Natural killer cell (primary cell): ENCODE measurements at regions not wholly inside any gene's neighbourhood (a gene's known extent, or its start where the extent isn't known, plus 50 kb on each side); places are given as distances from the start of the nearest gene placed in this dataset.
"Not testable (repeated sequence)": the region's sequence is repeated elsewhere in the genome, so short reads cannot be mapped to it uniquely, and the experiment has no call there.

Experiments
- ATAC-seq, 3 donors: fragments of 150-1000 bp in 2 of 3; fragments of 200-7000 bp in 1 of 3; cut with Tn5 transposase; 1 replicate in 1 of 3; 2 replicates in 2 of 3; pipeline ENCODE4 v1.10.0; 2021; ENCODE audit warnings: mild to moderate bottlenecking in 2 of 3, moderate library complexity in 2 of 3
- DNase-seq, 2 donors: peaks; one replicate each; pipeline versions ENCODE4 v3.0.0 to v3.0.0-alpha.2; 2013 to 2021; ENCODE audit warnings: mixed read lengths in 1 of 2
- H3K27ac ChIP-seq: one replicate; pipeline ENCODE4 v1.5.1; 2013; ENCODE audit warnings: mild to moderate bottlenecking, low read length
- H3K27me3 ChIP-seq: one replicate; pipeline ENCODE4 v1.6.1; 2013; ENCODE audit warnings: low read length; ENCODE audit not compliant: control insufficient read depth, insufficient read depth
- H3K36me3 ChIP-seq: one replicate; pipeline ENCODE4 v1.6.1; 2013; ENCODE audit warnings: low read length; ENCODE audit not compliant: control insufficient read depth, insufficient read depth
- H3K4me1 ChIP-seq: one replicate; pipeline ENCODE4 v1.6.1; 2013; ENCODE audit warnings: low read length; ENCODE audit not compliant: control insufficient read depth, insufficient read depth
- H3K4me3 ChIP-seq: one replicate; pipeline ENCODE4 v1.5.1; 2013; ENCODE audit warnings: low read length
- H3K9me3 ChIP-seq: one replicate; pipeline ENCODE4 v1.6.1; 2013; ENCODE audit warnings: low read length; ENCODE audit not compliant: control insufficient read depth, insufficient read depth
- H3K27ac Mint-ChIP-seq, 2 donors: one replicate each; pipeline ENCODE4 v1.8.0; 2022; ENCODE audit warnings: mild to moderate bottlenecking in 2 of 2, mixed read lengths in 2 of 2, moderate library complexity in 1 of 2
- H3K27me3 Mint-ChIP-seq, 2 donors: one replicate each; pipeline ENCODE4 v1.8.0; 2022; ENCODE audit warnings: low read depth in 2 of 2, mixed read lengths in 2 of 2
- H3K36me3 Mint-ChIP-seq: one replicate; pipeline ENCODE4 v1.8.0; 2022; ENCODE audit warnings: mixed read lengths
- H3K4me1 Mint-ChIP-seq, 2 donors: one replicate each; pipeline ENCODE4 v1.8.0; 2022; ENCODE audit warnings: mixed read lengths in 2 of 2
- H3K4me3 Mint-ChIP-seq: one replicate; pipeline ENCODE4 v1.8.0; 2022; ENCODE audit warnings: mild to moderate bottlenecking, moderate library complexity, mixed read lengths
- H3K9me3 Mint-ChIP-seq, 2 donors: one replicate each; pipeline ENCODE4 v1.8.0; 2022; ENCODE audit warnings: mixed read lengths in 2 of 2
- CTCF ChIP-seq: fragments of 200-600 bp; IDR thresholded peaks from one replicate; pipeline ENCODE4 v1.8.0; 2022; ENCODE audit warnings: antibody characterized with exemption
- WGBS: methylation state at CpG from one replicate; pipeline ENCODE4 v1.1.7; 2013; ENCODE audit warnings: missing lambda C conversion rate; ENCODE audit not compliant: insufficient coverage; 5-methylcytosine and 5-hydroxymethylcytosine counted together
- intact Hi-C: fragments of 100-400 bp; cut with micrococcal nuclease; formaldehyde crosslinking; loops from one replicate; pipeline ENCODE4 v1.14.2; 2022

- Mint-ChIP-seq H3K36me3 (no peaks in the 10 kb centered on the region), H3K27me3 (no peaks in the 10 kb centered on the region), H3K4me1 (no peaks in the 10 kb centered on the region), H3K27ac (no peak overlapping the region), H3K9me3 (peaks cover 5 to 12% of the 10 kb centered on the region in 2 donors), H3K4me3 (no peak overlapping the region)
- Histone ChIP-seq H3K4me1 (no peaks in the 10 kb centered on the region), H3K27ac (no peak overlapping the region), H3K4me3 (no peak overlapping the region), H3K36me3 (no peaks in the 10 kb centered on the region), H3K9me3 (no peaks in the 10 kb centered on the region), H3K27me3 (no peaks in the 10 kb centered on the region)
- WGBS, result 83% methylated on average over 1 of the region's 2 CpGs
- no peak for TF ChIP-seq CTCF
- ATAC-seq (no peak), DNase-seq (no peak)
- intact Hi-C loops, result no loop called here
Observed at GRCh38 chr6:103505155-103505518, 1354.6 kb downstream of the HACE1 start.

- intact Hi-C loops, result no loop called here
- H3K4me3 Mint-ChIP-seq, result no peak overlapping the region
Observed at GRCh38 chr6:103504501-103505154, 1355.1 kb downstream of the HACE1 start.

GRCh38 chr6:103496588-103496987 lies 1363.1 kb downstream of the HACE1 start:
- DNase-seq, H3K36me3 Mint-ChIP-seq, H3K4me3 Mint-ChIP-seq, H3K27me3 Mint-ChIP-seq, H3K9me3 ChIP-seq, H3K27ac Mint-ChIP-seq, H3K4me1 ChIP-seq, intact Hi-C loops, H3K36me3 ChIP-seq, H3K27ac ChIP-seq, H3K4me3 ChIP-seq, ATAC-seq, H3K4me1 Mint-ChIP-seq, H3K27me3 ChIP-seq: not testable (repeated sequence)
- H3K9me3 Mint-ChIP-seq, result peaks cover 10 to 12% of the 10 kb centered on the region in 2 donors
- 93% methylated on average over 10 of the region's 11 CpGs for WGBS

More at GRCh38 chr6:103504501-103505154, 1355.1 kb downstream of the HACE1 start:
- no peaks in the 10 kb centered on the region for H3K27me3 Mint-ChIP-seq
- ATAC-seq (no peak), DNase-seq (no peak)
- no peaks in the 10 kb centered on the region for H3K4me1 ChIP-seq
- H3K36me3 ChIP-seq, result no peaks in the 10 kb centered on the region
- H3K27me3 ChIP-seq, result no peaks in the 10 kb centered on the region
- no peak for TF ChIP-seq CTCF
- H3K4me1 Mint-ChIP-seq, result no peaks in the 10 kb centered on the region
- peaks cover 3 to 8% of the 10 kb centered on the region in 2 donors for H3K9me3 Mint-ChIP-seq
- no peaks in the 10 kb centered on the region for H3K9me3 ChIP-seq
- no peaks in the 10 kb centered on the region for H3K36me3 Mint-ChIP-seq
- WGBS, result no CpG with 5 or more reads among the region's 1 CpG
- no peak overlapping the region for H3K27ac ChIP-seq
- H3K4me3 ChIP-seq, result no peak overlapping the region
- no peak overlapping the region for H3K27ac Mint-ChIP-seq

- WGBS, result no CpG with 5 or more reads among the region's 3 CpGs
Observed at GRCh38 chr6:103456652-103457051, 1403.1 kb downstream of the HACE1 start.

More at GRCh38 chr6:103456652-103457051, 1403.1 kb downstream of the HACE1 start:
- Histone ChIP-seq H3K36me3 (no peaks in the 10 kb centered on the region), H3K27me3 (no peaks in the 10 kb centered on the region), H3K27ac (no peak overlapping the region), H3K4me3 (no peak overlapping the region), H3K4me1 (no peaks in the 10 kb centered on the region), H3K9me3 (peaks cover 4% of the 10 kb centered on the region)
- Mint-ChIP-seq H3K4me3 (no peak overlapping the region), H3K27me3 (no peaks in the 10 kb centered on the region), H3K27ac (no peak overlapping the region), H3K9me3 (peaks cover 7 to 8% of the 10 kb centered on the region in 2 donors), H3K4me1 (no peaks in the 10 kb centered on the region), H3K36me3 (no peaks in the 10 kb centered on the region)
- intact Hi-C loops, result no loop called here
- ATAC-seq (no peak), DNase-seq (no peak)
- no peak for TF ChIP-seq CTCF
